ENCODE measurements at regions not wholly inside any gene's neighbourhood (a gene's known extent, or its start where the extent isn't known, plus 50 kb on each side); places are given as distances from the start of the nearest gene placed in this dataset.

- DNase-seq: no peak
- Mint-ChIP-seq H3K27me3 (no peaks in the 10 kb centered on the region), H3K9me3 (no peaks in the 10 kb centered on the region), H3K27ac (no peak overlapping the region), H3K36me3 (no peaks in the 10 kb centered on the region), H3K4me1 (no peaks in the 10 kb centered on the region), H3K4me3 (no peak overlapping the region)
Observed at GRCh38 chrY:14438395-14438794, 85.9 kb upstream of the NLGN4Y start.

GRCh38 chrY:14444550-14444949 is 79.8 kb upstream of the NLGN4Y start:
- Mint-ChIP-seq H3K4me3 (no peak overlapping the region), H3K27me3 (no peaks in the 10 kb centered on the region)

GRCh38 chrY:14468151-14468683 is 56.1 kb upstream of the NLGN4Y start:
- Mint-ChIP-seq H3K4me3 (no peak overlapping the region), H3K36me3 (no peaks in the 10 kb centered on the region), H3K9me3 (no peaks in the 10 kb centered on the region), H3K27me3 (peaks cover 3% of the 10 kb centered on the region), H3K4me1 (no peaks in the 10 kb centered on the region), H3K27ac (no peak overlapping the region)
- DNase-seq: no peak

More at GRCh38 chrY:14444550-14444949, 79.8 kb upstream of the NLGN4Y start:
- no peak for DNase-seq
- H3K9me3 Mint-ChIP-seq: no peaks in the 10 kb centered on the region
- no peaks in the 10 kb centered on the region for H3K36me3 Mint-ChIP-seq
- H3K27ac Mint-ChIP-seq: no peak overlapping the region
- no peaks in the 10 kb centered on the region for H3K4me1 Mint-ChIP-seq

- no peak for DNase-seq
- peaks cover 1% of the 10 kb centered on the region for H3K9me3 Mint-ChIP-seq
- no peaks in the 10 kb centered on the region for H3K4me1 Mint-ChIP-seq
- H3K36me3 Mint-ChIP-seq: no peaks in the 10 kb centered on the region
- H3K27me3 Mint-ChIP-seq: no peaks in the 10 kb centered on the region
- H3K27ac Mint-ChIP-seq: no peak overlapping the region
- H3K4me3 Mint-ChIP-seq: no peak overlapping the region
Observed at GRCh38 chrY:14472421-14472820, 51.9 kb upstream of the NLGN4Y start.

GRCh38 chrY:14473320-14473719 is 51.0 kb upstream of the NLGN4Y start:
- Mint-ChIP-seq H3K9me3 (peaks cover 3% of the 10 kb centered on the region), H3K27ac (no peak overlapping the region), H3K4me3 (no peak overlapping the region), H3K27me3 (no peaks in the 10 kb centered on the region), H3K36me3 (no peaks in the 10 kb centered on the region), H3K4me1 (no peaks in the 10 kb centered on the region)
- no peak for DNase-seq
